ENCODE measurements at regions not wholly inside any gene's neighbourhood (a gene's known extent, or its start where the extent isn't known, plus 50 kb on each side); places are given as distances from the start of the nearest gene placed in this dataset.

GRCh38 chr1:95876276-95876675, 642.3 kb downstream of the RWDD3 start:
- TF ChIP-seq CTCF (IDR thresholded peaks at IDR 0.05) (no peak), POLR2A (IDR thresholded peaks at IDR 0.05) (no peak)
